ENCODE measurements at regions not wholly inside any gene's neighbourhood (a gene's known extent, or its start where the extent isn't known, plus 50 kb on each side); places are given as distances from the start of the nearest gene placed in this dataset.
"Not testable (repeated sequence)": the region's sequence is repeated elsewhere in the genome, so short reads cannot be mapped to it uniquely, and the experiment has no call there.

DNA sequence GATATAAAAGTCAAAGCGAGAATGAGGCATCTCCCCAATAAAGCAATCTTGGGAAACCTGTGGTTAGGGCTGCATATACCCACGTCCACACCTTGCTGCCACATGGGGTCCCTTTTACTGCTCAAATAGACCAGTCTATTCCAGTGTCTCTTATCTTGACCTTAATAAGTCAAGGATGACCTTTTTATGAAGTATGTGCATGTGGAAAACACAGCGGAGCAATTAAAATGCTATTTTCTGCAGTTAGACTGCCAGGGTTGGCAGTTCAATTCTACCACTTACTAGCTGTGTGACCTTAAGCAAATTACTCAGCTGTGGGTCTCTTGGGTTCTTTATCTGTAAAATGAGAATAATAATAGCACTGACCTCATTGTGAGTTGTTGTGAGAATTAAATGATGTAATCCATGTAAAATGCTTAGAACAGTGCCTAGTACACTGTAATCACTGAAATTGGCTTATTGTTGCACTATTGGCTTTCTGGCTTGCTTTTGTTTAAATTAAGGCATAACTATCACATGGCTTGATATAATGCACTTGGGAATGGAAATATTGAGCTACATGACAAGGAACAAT is 67.8 kb upstream of the HSPB3 start:
- Mint-ChIP-seq H3K27ac (peak overlapping the region; percentile 43), H3K4me1 (peaks cover 10% of the 10 kb centered on the region), H3K36me3 (ENCODE audit: low read depth) (no peaks in the 10 kb centered on the region), H3K9me3 (ENCODE audit: low read depth) (no peaks in the 10 kb centered on the region), H3K27me3 (peaks cover 2% of the 10 kb centered on the region), H3K4me3 (no peak overlapping the region)
- ATAC-seq (peak; percentile 58), DNase-seq (no peak)
- ChIA-PET POLR2A (no interaction called here), CTCF (no interaction called here)
- intact Hi-C loops (cut with DNase I, micrococcal nuclease), result no loop called here

DNA sequence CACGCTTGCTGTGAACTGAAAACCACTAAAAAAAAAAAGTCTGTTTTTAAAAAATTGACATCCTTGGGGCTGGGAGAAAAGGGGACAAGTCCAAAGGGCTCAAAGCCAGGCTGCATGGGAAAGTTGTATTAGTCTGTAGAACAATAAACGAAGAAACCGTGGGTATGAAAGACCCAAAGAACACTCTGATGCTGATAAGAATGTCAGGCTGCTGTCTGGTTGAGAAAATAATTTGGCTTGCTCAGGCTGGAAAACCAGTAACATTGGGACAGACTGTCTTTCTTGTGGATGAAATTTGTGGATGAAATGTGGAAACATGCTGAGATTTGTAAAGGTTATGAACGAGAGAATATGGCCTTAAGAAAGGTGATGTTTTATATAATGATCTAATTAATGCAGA is 68.5 kb upstream of the HSPB3 start:
- intact Hi-C loops (cut with DNase I, micrococcal nuclease), result no loop called here
- H3K9me3 Mint-ChIP-seq (ENCODE audit: low read depth), result no peaks in the 10 kb centered on the region
- H3K4me3 Mint-ChIP-seq, result no peak overlapping the region
- H3K27ac Mint-ChIP-seq, result no peak overlapping the region
- H3K36me3 Mint-ChIP-seq (ENCODE audit: low read depth), result no peaks in the 10 kb centered on the region
- CTCF ChIA-PET, result no interaction called here
- DNase-seq, result no peak
- peaks cover 10% of the 10 kb centered on the region for H3K4me1 Mint-ChIP-seq
- peaks cover 2% of the 10 kb centered on the region for H3K27me3 Mint-ChIP-seq
- no peak for ATAC-seq
- POLR2A ChIA-PET, result no interaction called here

DNA sequence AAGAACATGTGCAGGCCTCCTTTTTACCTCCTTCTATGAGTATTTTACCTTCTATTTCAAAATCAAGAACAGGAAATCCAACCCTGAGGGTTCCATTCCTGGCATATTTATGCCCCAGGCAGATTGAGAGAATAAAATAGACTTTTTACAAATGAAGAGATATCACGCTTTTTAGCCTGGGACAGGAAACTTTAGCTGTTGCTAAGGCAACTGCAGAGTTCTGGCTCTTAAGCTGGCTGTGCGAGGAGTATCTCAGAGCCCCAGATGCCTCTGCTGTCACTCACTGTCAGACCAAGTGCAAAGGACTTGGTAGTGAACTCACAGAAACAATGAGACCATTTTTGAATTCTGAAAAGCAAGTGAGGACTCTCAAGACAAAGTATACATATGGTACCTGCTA is 69.5 kb upstream of the HSPB3 start:
- Mint-ChIP-seq H3K4me1 (peaks cover 10% of the 10 kb centered on the region), H3K27ac (no peak overlapping the region), H3K9me3 (ENCODE audit: low read depth) (no peaks in the 10 kb centered on the region), H3K27me3 (peaks cover 2% of the 10 kb centered on the region), H3K36me3 (ENCODE audit: low read depth) (no peaks in the 10 kb centered on the region), H3K4me3 (no peak overlapping the region)
- POLR2A ChIA-PET, result no interaction called here
- intact Hi-C loops (cut with DNase I, micrococcal nuclease), result no loop called here
- ATAC-seq, result no peak
- DNase-seq, result no peak
- CTCF ChIA-PET, result interaction anchor here (0.9 to 1.6 kb wide), 2 partner anchors 102 to 143 kb away, joined by 3 to 4 read pairs; no protein-coding TSS in a partner anchor

DNA sequence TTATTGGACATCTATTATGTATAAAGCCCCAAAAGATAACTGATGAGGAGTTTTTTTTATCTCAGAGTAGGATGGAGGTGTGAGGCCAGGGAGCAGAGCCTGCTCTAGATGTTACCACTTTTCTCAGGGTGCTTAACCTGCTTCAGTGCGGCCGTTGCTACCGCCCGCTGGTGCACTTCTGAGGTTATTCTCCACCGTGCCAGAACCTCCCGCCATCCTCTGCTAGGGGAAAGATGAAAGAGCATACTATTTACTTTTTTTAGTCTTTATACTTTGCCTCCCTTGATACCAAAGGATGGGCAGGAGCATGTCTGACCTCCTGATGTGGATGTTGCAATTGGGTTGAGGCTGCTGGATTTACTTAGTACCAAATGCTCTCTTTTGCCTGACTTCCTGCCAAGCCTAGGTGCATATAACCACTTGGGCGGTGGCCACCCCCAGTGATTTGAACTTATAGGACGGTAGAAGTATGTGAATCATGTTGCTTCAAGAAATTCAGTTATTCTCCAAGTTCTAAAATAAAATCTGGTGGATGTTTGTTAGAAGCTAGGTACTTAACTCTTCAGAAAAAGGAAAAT is 71.1 kb upstream of the HSPB3 start:
- intact Hi-C loops (cut with DNase I, micrococcal nuclease), result no loop called here
- Mint-ChIP-seq H3K4me3 (no peak overlapping the region), H3K4me1 (peaks cover 10% of the 10 kb centered on the region), H3K27ac (no peak overlapping the region), H3K27me3 (peaks cover 5% of the 10 kb centered on the region), H3K9me3 (ENCODE audit: low read depth) (no peaks in the 10 kb centered on the region), H3K36me3 (ENCODE audit: low read depth) (no peaks in the 10 kb centered on the region)
- DNase-seq (no peak), ATAC-seq (no peak)
- CTCF ChIA-PET, result interaction anchor here (0.6 to 1.6 kb wide), 3 partner anchors 104 to 958 kb away, joined by 3 to 5 read pairs (median 4); no protein-coding TSS in a partner anchor
- POLR2A ChIA-PET, result no interaction called here

DNA sequence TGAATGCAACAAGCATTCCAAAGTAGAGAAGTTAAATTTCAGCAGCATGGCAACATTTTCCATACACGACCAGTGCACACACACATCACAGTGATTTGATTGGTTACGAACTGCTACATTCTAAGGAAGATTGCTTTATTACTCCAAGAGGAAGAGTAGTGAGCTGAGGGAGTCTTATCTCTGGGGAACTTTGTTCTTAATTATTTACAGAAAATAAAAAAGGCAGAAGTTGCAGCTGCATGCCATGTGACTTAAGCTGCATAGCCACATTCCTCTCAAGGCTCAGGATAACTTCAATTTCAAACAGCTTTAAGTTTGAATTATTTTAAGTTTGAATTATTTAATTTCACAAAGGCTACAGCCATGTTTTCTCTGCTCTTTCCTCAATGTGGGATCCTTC is 71.6 kb upstream of the HSPB3 start:
- Mint-ChIP-seq H3K36me3 (ENCODE audit: low read depth) (no peaks in the 10 kb centered on the region), H3K27ac (no peak overlapping the region), H3K4me1 (peaks cover 10% of the 10 kb centered on the region), H3K4me3 (no peak overlapping the region), H3K9me3 (ENCODE audit: low read depth) (no peaks in the 10 kb centered on the region), H3K27me3 (peaks cover 6% of the 10 kb centered on the region)
- intact Hi-C loops (cut with DNase I, micrococcal nuclease), result no loop called here
- ATAC-seq, result no peak
- DNase-seq, result no peak
- CTCF ChIA-PET, result interaction anchor here (0.6 to 1.0 kb wide), 3 partner anchors 13 to 957 kb away, joined by 3 to 5 read pairs (median 3); no protein-coding TSS in a partner anchor
- POLR2A ChIA-PET, result no interaction called here

DNA sequence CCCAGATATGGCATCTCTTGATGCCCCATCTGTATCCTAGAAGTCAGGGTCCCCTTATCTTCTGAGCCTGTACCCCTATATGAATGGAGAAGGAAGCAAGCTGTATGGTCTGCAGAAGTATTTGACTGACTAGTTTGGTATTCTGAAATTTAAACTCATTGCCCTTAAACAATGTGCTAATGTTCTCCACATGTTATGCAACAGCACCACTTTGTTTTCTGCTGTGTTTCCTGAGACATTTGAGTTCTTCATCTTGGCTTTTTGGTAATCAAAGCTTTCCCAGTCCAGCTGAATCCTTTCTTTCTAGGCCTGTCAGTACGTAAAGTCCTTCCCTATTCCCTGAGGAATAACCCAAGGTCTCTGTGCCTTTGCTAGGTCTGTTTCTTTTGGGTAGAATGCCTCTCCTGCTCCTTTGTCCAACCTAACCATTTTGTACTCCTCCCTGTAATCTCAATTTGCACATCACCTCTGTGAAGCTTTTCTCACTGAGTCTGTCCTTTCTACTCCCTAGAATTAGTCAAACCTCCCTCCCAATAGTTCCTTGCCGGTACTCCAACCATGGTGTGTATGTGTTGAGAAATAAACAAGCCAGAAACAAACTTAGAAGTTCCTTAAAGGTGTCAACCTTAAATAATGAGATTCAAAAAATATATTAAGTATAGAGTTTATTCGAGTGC is 72.1 kb upstream of the HSPB3 start:
- peaks cover 7% of the 10 kb centered on the region for H3K4me1 Mint-ChIP-seq
- no peaks in the 10 kb centered on the region for H3K36me3 Mint-ChIP-seq (ENCODE audit: low read depth)
- ChIA-PET CTCF (interaction anchor here (0.6 to 1.0 kb wide), 3 partner anchors 12 to 957 kb away, joined by 3 to 5 read pairs (median 3); no protein-coding TSS in a partner anchor), POLR2A (no interaction called here)
- ATAC-seq, result no peak
- no peak overlapping the region for H3K4me3 Mint-ChIP-seq
- DNase-seq, result no peak
- no peaks in the 10 kb centered on the region for H3K9me3 Mint-ChIP-seq (ENCODE audit: low read depth)
- H3K27me3 Mint-ChIP-seq, result peaks cover 6% of the 10 kb centered on the region
- intact Hi-C loops (cut with DNase I, micrococcal nuclease), result no loop called here
- H3K27ac Mint-ChIP-seq, result no peak overlapping the region

DNA sequence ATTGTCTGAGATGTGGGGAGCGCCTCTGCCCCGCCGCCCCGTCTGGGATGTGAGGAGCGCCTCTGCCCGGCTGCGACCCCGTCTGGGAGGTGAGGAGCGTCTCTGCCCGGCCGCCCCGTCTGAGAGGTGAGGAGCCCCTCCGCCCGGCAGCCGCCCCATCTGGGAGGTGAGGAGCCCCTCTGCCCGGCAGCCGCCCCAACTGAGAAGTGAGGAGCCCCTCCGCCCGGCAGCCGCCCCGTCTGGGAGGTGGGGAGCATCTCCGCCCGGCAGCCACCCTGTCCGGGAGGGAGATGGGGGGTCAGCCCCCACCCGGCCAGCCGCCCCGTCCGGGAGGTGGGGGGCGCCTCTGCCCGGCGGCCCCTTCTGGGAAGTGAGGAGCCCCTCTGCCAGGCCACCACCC is 70.9 kb upstream of the ARL15 start:
- H3K9me3 Mint-ChIP-seq (ENCODE audit: low read depth); H3K4me1 Mint-ChIP-seq; CTCF ChIA-PET; H3K4me3 Mint-ChIP-seq; ATAC-seq; H3K36me3 Mint-ChIP-seq (ENCODE audit: low read depth); intact Hi-C loops (cut with DNase I, micrococcal nuclease); POLR2A ChIA-PET; H3K27ac Mint-ChIP-seq; H3K27me3 Mint-ChIP-seq; DNase-seq: not testable (repeated sequence)

DNA sequence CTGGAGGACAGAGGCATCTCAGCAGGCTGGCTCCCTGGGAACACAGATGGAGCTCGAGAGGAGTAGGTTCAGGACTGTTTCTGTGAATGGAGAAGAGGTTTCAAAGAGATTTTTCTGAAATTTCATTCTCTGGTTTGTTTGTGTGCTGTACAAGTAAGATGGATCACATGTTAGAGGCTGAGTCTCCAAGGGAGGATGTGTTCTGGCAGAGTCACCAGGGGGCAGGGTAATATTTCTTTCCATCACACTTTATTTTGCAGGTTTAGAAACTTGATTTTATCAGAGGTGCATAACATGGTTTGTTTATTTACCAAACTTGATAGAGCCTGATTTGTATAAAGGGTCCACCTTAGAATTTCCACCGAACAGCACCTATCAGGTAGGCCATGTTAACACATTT is 69.2 kb upstream of the ARL15 start:
- Mint-ChIP-seq H3K4me3 (no peak overlapping the region), H3K27me3 (peaks cover 9% of the 10 kb centered on the region), H3K36me3 (ENCODE audit: low read depth) (no peaks in the 10 kb centered on the region), H3K4me1 (no peaks in the 10 kb centered on the region), H3K9me3 (ENCODE audit: low read depth) (no peaks in the 10 kb centered on the region), H3K27ac (no peak overlapping the region)
- DNase-seq (no peak), ATAC-seq (no peak)
- CTCF ChIA-PET, result no interaction called here
- intact Hi-C loops (cut with DNase I, micrococcal nuclease), result no loop called here
- POLR2A ChIA-PET, result no interaction called here

DNA sequence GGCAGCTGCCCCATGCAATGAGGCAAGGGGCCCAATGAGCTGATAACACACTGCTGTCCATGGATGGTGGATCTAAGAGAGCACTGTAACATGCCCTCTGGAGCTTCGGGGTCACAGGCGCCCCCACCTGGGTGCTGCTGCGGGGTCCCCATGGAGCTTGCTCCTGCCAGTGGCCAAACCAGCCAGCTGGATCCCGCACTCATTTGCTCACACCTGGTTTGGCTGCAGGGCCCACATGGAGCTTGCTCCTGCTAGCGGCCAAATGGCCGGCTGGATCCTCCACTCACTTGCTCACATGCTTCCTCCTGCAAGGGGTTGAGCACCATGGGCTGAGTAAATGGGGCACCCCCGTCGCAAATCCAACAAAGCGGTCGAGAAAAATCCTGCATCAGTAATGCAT is 68.3 kb upstream of the ARL15 start:
- DNase-seq, result no peak
- Mint-ChIP-seq H3K27ac (no peak overlapping the region), H3K36me3 (ENCODE audit: low read depth) (no peaks in the 10 kb centered on the region), H3K27me3 (peaks cover 11% of the 10 kb centered on the region), H3K4me3 (no peak overlapping the region), H3K9me3 (ENCODE audit: low read depth) (no peaks in the 10 kb centered on the region), H3K4me1 (no peaks in the 10 kb centered on the region)
- ChIA-PET POLR2A (no interaction called here), CTCF (no interaction called here)
- no peak for ATAC-seq
- intact Hi-C loops (cut with DNase I, micrococcal nuclease), result no loop called here

DNA sequence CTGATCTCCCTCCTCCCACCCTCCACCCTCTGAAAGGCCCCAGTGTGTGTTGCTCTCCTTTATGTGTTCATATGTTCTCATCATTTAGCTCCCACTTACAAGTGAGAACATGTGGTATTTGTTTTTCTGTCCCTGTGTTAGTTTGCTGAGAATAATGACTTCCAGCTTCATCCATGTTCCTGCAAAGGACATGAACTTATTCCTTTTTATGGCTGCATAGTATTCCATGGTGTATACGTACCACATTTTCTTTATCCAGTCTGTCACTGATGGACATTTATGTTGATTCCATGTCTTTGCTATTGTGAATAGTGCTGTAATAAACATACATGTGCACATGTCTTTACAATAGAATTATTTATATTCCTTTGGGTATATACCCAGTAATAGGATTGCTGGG is 67.0 kb upstream of the ARL15 start:
- H3K9me3 Mint-ChIP-seq (ENCODE audit: low read depth); CTCF ChIA-PET; H3K4me1 Mint-ChIP-seq; H3K4me3 Mint-ChIP-seq; POLR2A ChIA-PET; ATAC-seq; H3K36me3 Mint-ChIP-seq (ENCODE audit: low read depth); DNase-seq; H3K27ac Mint-ChIP-seq; intact Hi-C loops (cut with DNase I, micrococcal nuclease): not testable (repeated sequence)
- peaks cover 16% of the 10 kb centered on the region for H3K27me3 Mint-ChIP-seq

DNA sequence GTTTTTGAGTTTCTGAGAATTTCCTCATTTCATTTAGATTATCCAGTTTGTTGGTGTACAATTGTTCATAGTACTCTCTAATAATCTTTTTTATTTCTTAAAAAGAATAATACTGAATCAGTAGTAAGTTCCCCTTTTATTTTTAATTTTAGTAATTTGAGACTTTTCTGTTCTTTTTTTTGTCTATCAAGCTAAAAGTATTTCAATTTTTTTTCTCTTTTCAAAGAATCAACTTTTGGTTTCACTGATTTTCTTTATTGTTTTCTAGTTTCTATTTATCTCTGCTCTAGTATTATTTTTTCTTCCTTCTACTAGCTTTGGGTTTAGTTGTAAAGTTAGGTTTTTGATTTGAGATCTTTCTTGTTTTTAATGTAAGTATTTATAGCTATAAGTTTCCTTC is 60.6 kb upstream of the ARL15 start:
- no peaks in the 10 kb centered on the region for H3K4me1 Mint-ChIP-seq
- no peak for DNase-seq
- POLR2A ChIA-PET, result no interaction called here
- H3K4me3 Mint-ChIP-seq, result no peak overlapping the region
- H3K27ac Mint-ChIP-seq, result no peak overlapping the region
- peaks cover 3% of the 10 kb centered on the region for H3K9me3 Mint-ChIP-seq (ENCODE audit: low read depth)
- CTCF ChIA-PET, result interaction anchor here (0.6 kb wide), 1 partner anchor 13 kb away, joined by 3 read pairs; no protein-coding TSS in a partner anchor
- intact Hi-C loops (cut with DNase I, micrococcal nuclease), result no loop called here
- no peak for ATAC-seq
- H3K27me3 Mint-ChIP-seq, result peaks cover 12% of the 10 kb centered on the region
- no peaks in the 10 kb centered on the region for H3K36me3 Mint-ChIP-seq (ENCODE audit: low read depth)

DNA sequence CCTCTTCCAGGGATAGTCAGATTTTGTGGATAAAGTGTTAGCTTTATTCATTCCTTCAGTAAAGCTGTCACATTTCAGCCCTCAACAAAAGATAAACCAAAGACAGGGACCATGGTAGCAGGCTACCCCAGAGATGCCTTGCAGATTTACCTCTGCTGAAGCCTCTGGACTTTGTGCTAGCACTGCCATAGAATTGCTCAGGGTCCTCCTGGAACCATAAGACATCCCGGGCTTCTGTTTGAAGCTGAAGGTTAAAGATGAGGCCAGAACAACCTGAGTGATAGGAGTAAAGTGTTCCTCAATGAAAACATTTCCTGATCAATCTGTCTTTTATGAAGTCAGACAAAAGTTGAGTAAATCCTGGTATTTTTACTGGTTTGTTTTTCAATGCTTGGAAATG is 57.5 kb upstream of the ARL15 start:
- H3K36me3 Mint-ChIP-seq (ENCODE audit: low read depth), result no peaks in the 10 kb centered on the region
- H3K4me1 Mint-ChIP-seq, result no peaks in the 10 kb centered on the region
- peaks cover 3% of the 10 kb centered on the region for H3K9me3 Mint-ChIP-seq (ENCODE audit: low read depth)
- ChIA-PET POLR2A (no interaction called here), CTCF (no interaction called here)
- DNase-seq (no peak), ATAC-seq (no peak)
- peaks cover 16% of the 10 kb centered on the region for H3K27me3 Mint-ChIP-seq
- H3K4me3 Mint-ChIP-seq, result no peak overlapping the region
- intact Hi-C loops (cut with DNase I, micrococcal nuclease), result no loop called here
- H3K27ac Mint-ChIP-seq, result no peak overlapping the region
